ENCODE measurements at regions not wholly inside any gene's neighbourhood (a gene's known extent, or its start where the extent isn't known, plus 50 kb on each side); places are given as distances from the start of the nearest gene placed in this dataset.
A peak's percentile ranks its signal among the peaks of the same experiment; 100 is the strongest.

- Histone ChIP-seq H3K36me3 (no peaks in the 10 kb centered on the region), H3K27ac (no peak overlapping the region), H3K27me3 (no peaks in the 10 kb centered on the region), H3K4me3 (no peak overlapping the region), H3K9me3 (no peaks in the 10 kb centered on the region), H3K4me1 (no peaks in the 10 kb centered on the region)
- TF ChIP-seq CTCF (IDR thresholded peaks at IDR 0.05) (no peak), POLR2A (IDR thresholded peaks at IDR 0.05) (no peak), POLR2AphosphoS5 (IDR thresholded peaks at IDR 0.05) (no peak), EP300 (IDR thresholded peaks at IDR 0.05; ENCODE audit: low read depth) (no peak)
- intact Hi-C loops (cut with DNase I; ENCODE audit: low total_unique reads) (no loop called here), in situ Hi-C loops (cut with MboI; ENCODE audit: low pct_ligation_motif_present in 1 of 4, low pct_unique_long_range_greater_than_20kb in 1 of 4, low sequenced_read_pairs in 3 of 4) (no loop called here)
- DNase-seq, result peak; percentile 57
- WGBS, 2 donors (ENCODE audit: low coverage in 1 of 2), result 53% methylated on average over 15 of the region's 16 CpGs; no CpG with 5 or more reads in 1 of the 2 donors
These were observed 333.6 kb downstream of the NPHP4 start for GRCh38 chr1:5658340-5659316.

GRCh38 chr1:5651964-5652821 lies 340.0 kb downstream of the NPHP4 start:
- H3K27me3 ChIP-seq, result peaks cover 39% of the 10 kb centered on the region
- H3K27ac ChIP-seq, result no peak overlapping the region
- no peaks in the 10 kb centered on the region for H3K36me3 ChIP-seq
- H3K4me1 ChIP-seq, result no peaks in the 10 kb centered on the region
- DNase-seq, result no peak
- 33% methylated on average over 18 of the region's 18 CpGs; no CpG with 5 or more reads in 1 of the 2 donors for WGBS, 2 donors (ENCODE audit: low coverage in 1 of 2)
- no peak overlapping the region for H3K4me3 ChIP-seq
- in situ Hi-C loops (cut with MboI; ENCODE audit: low pct_ligation_motif_present in 1 of 4, low pct_unique_long_range_greater_than_20kb in 1 of 4, low sequenced_read_pairs in 3 of 4), result no loop called here
- H3K9me3 ChIP-seq, result no peaks in the 10 kb centered on the region
- TF ChIP-seq POLR2A (IDR thresholded peaks at IDR 0.05) (no peak), POLR2AphosphoS5 (IDR thresholded peaks at IDR 0.05) (no peak), CTCF (IDR thresholded peaks at IDR 0.05) (no peak), EP300 (IDR thresholded peaks at IDR 0.05; ENCODE audit: low read depth) (no peak)
- intact Hi-C loops (cut with DNase I; ENCODE audit: low total_unique reads), result no loop called here

GRCh38 chr1:5651473-5651872 lies 340.8 kb downstream of the NPHP4 start:
- intact Hi-C loops (cut with DNase I; ENCODE audit: low total_unique reads) (no loop called here), in situ Hi-C loops (cut with MboI; ENCODE audit: low pct_ligation_motif_present in 1 of 4, low pct_unique_long_range_greater_than_20kb in 1 of 4, low sequenced_read_pairs in 3 of 4) (no loop called here)
- DNase-seq, result no peak
- Histone ChIP-seq H3K4me1 (no peaks in the 10 kb centered on the region), H3K36me3 (no peaks in the 10 kb centered on the region), H3K27me3 (peaks cover 39% of the 10 kb centered on the region), H3K4me3 (no peak overlapping the region), H3K27ac (no peak overlapping the region), H3K9me3 (no peaks in the 10 kb centered on the region)
- TF ChIP-seq EP300 (IDR thresholded peaks at IDR 0.05; ENCODE audit: low read depth) (no peak), CTCF (IDR thresholded peaks at IDR 0.05) (no peak), POLR2A (IDR thresholded peaks at IDR 0.05) (no peak), POLR2AphosphoS5 (IDR thresholded peaks at IDR 0.05) (no peak)
- 77 to 96% methylated on average over 4 to 9 of the region's 11 CpGs for WGBS, 2 donors (ENCODE audit: low coverage in 1 of 2)

GRCh38 chr1:5651027-5651410 lies 341.2 kb downstream of the NPHP4 start:
- no peaks in the 10 kb centered on the region for H3K9me3 ChIP-seq
- intact Hi-C loops (cut with DNase I; ENCODE audit: low total_unique reads), result no loop called here
- no peak for TF ChIP-seq POLR2A (IDR thresholded peaks at IDR 0.05)
- TF ChIP-seq CTCF (IDR thresholded peaks at IDR 0.05), result no peak
- TF ChIP-seq EP300 (IDR thresholded peaks at IDR 0.05; ENCODE audit: low read depth), result no peak
- H3K4me3 ChIP-seq, result no peak overlapping the region
- H3K27ac ChIP-seq, result no peak overlapping the region
- WGBS, 2 donors (ENCODE audit: low coverage in 1 of 2), result 77% methylated on average over 13 of the region's 13 CpGs; no CpG with 5 or more reads in 1 of the 2 donors
- in situ Hi-C loops (cut with MboI; ENCODE audit: low pct_ligation_motif_present in 1 of 4, low pct_unique_long_range_greater_than_20kb in 1 of 4, low sequenced_read_pairs in 3 of 4), result no loop called here
- peaks cover 39% of the 10 kb centered on the region for H3K27me3 ChIP-seq
- DNase-seq, result no peak
- H3K36me3 ChIP-seq, result no peaks in the 10 kb centered on the region
- no peaks in the 10 kb centered on the region for H3K4me1 ChIP-seq
